ENCODE measurements at regions not wholly inside any gene's neighbourhood (a gene's known extent, or its start where the extent isn't known, plus 50 kb on each side); places are given as distances from the start of the nearest gene placed in this dataset.
A peak's percentile ranks its signal among the peaks of the same experiment; 100 is the strongest.

- FAIRE-seq (no peak), DNase-seq (ENCODE audit: low spot score in 2 of 2) (no peak)
Observed at GRCh38 chr4:1516261-1516660, 110.0 kb upstream of the NKX1-1 start.

- DNase-seq (ENCODE audit: low spot score in 2 of 2) (no peak), FAIRE-seq (no peak)
Observed at GRCh38 chr4:1515763-1516162, 109.5 kb upstream of the NKX1-1 start.

- FAIRE-seq = no peak
Observed at GRCh38 chr4:1515156-1515555, 108.9 kb upstream of the NKX1-1 start.

GRCh38 chr4:1514612-1515011 is 108.4 kb upstream of the NKX1-1 start:
- FAIRE-seq = no peak
- DNase-seq (ENCODE audit: low spot score in 2 of 2) = no peak

More at GRCh38 chr4:1515156-1515555, 108.9 kb upstream of the NKX1-1 start:
- DNase-seq (ENCODE audit: low spot score in 2 of 2) = no peak

GRCh38 chr4:1513936-1514483 is 107.8 kb upstream of the NKX1-1 start:
- no peak for DNase-seq (ENCODE audit: low spot score in 2 of 2)
- FAIRE-seq = no peak

- DNase-seq (ENCODE audit: low spot score in 2 of 2) (peak; percentile 57 to 65), FAIRE-seq (no peak)
Observed at GRCh38 chr4:1512738-1513660, 106.8 kb upstream of the NKX1-1 start.

GRCh38 chr4:1512051-1512737 is 106.0 kb upstream of the NKX1-1 start:
- DNase-seq (ENCODE audit: low spot score in 2 of 2) (no peak), FAIRE-seq (no peak)

- no peak for FAIRE-seq
Observed at GRCh38 chr4:1511441-1512041, 105.3 kb upstream of the NKX1-1 start.

GRCh38 chr4:1510931-1511330 is 104.7 kb upstream of the NKX1-1 start:
- DNase-seq (ENCODE audit: low spot score in 2 of 2) = no peak
- FAIRE-seq = no peak

More at GRCh38 chr4:1511441-1512041, 105.3 kb upstream of the NKX1-1 start:
- DNase-seq (ENCODE audit: low spot score in 2 of 2) = no peak

- no peak for FAIRE-seq
Observed at GRCh38 chr4:1509366-1509765, 103.1 kb upstream of the NKX1-1 start.

GRCh38 chr4:1508161-1509160 is 102.2 kb upstream of the NKX1-1 start:
- no peak for DNase-seq (ENCODE audit: low spot score in 2 of 2)
- FAIRE-seq = no peak

More at GRCh38 chr4:1509366-1509765, 103.1 kb upstream of the NKX1-1 start:
- DNase-seq (ENCODE audit: low spot score in 2 of 2) = no peak

GRCh38 chr4:1506956-1507721 is 100.9 kb upstream of the NKX1-1 start:
- FAIRE-seq = no peak
- no peak for DNase-seq (ENCODE audit: low spot score in 2 of 2)

- DNase-seq (ENCODE audit: low spot score in 2 of 2) (no peak), FAIRE-seq (no peak)
Observed at GRCh38 chr4:1505511-1506460, 99.5 kb upstream of the NKX1-1 start.

GRCh38 chr4:1504595-1505500 is 98.6 kb upstream of the NKX1-1 start:
- DNase-seq (ENCODE audit: low spot score in 2 of 2) (no peak), FAIRE-seq (no peak)

GRCh38 chr4:1503583-1504471 is 97.6 kb upstream of the NKX1-1 start:
- FAIRE-seq (no peak), DNase-seq (ENCODE audit: low spot score in 2 of 2) (no peak)

GRCh38 chr4:1502976-1503375 is 96.7 kb upstream of the NKX1-1 start:
- no peak for FAIRE-seq
- no peak for DNase-seq (ENCODE audit: low spot score in 2 of 2)
